ENCODE measurements at regions not wholly inside any gene's neighbourhood (a gene's known extent, or its start where the extent isn't known, plus 50 kb on each side); places are given as distances from the start of the nearest gene placed in this dataset.

- H3K4me1 ChIP-seq (ENCODE audit: control insufficient read depth in 1 of 2, insufficient read depth in 2 of 2, low read depth in 1 of 2, low read length in 1 of 2): peaks cover 7 to 11% of the 10 kb centered on the region in 2 experiments; a peak in 2 of 4 replicates
- no peak overlapping the region for H3K4me2 ChIP-seq
- TF ChIP-seq ZBTB33 (IDR thresholded peaks at IDR 0.05; ENCODE audit: borderline replicate concordance, low read depth) (no peak), SMC3 (IDR thresholded peaks at IDR 0.05; ENCODE audit: low read depth, low read length) (no peak), GABPA (IDR thresholded peaks at IDR 0.05; ENCODE audit: low read depth) (no peak), ELF1 (IDR thresholded peaks at IDR 0.05) (no peak)
- no peak overlapping the region for H3K27ac ChIP-seq (ENCODE audit: low read depth in 2 of 2, low read length in 1 of 2)
- POLR2A ChIA-PET: no interaction called here
- no peaks in the 10 kb centered on the region for H3F3A ChIP-seq (replicated peaks; ENCODE audit: insufficient read depth)
- H3K27me3 ChIP-seq (ENCODE audit: insufficient read depth): peaks cover 10% of the 10 kb centered on the region
- no peak overlapping the region for H3K9ac ChIP-seq
- no peak for DNase-seq
- H3K9me3 ChIP-seq: no peaks in the 10 kb centered on the region
- no peaks in the 10 kb centered on the region for H3K9me2 ChIP-seq
- no peak overlapping the region for H3K4me3 ChIP-seq (ENCODE audit: low read depth in 2 of 2, low read length in 1 of 2)
- CTCF ChIA-PET: no interaction called here
- H2AFZ ChIP-seq (ENCODE audit: low read depth): no peak overlapping the region
- no peaks in the 10 kb centered on the region for H4K20me1 ChIP-seq (ENCODE audit: insufficient read depth)
- no peaks in the 10 kb centered on the region for H3K79me2 ChIP-seq (ENCODE audit: insufficient read depth)
- no peaks in the 10 kb centered on the region for H3K36me3 ChIP-seq (replicated peaks in 1 of 2; ENCODE audit: control insufficient read depth in 1 of 2, insufficient read depth in 2 of 2, low read length in 1 of 2)
- 63% methylated on average over 6 of the region's 6 CpGs for WGBS (ENCODE audit: low lambda C conversion rate)
These were observed 159.3 kb downstream of the BCOR start for GRCh38 chrX:39938466-39938865.

GRCh38 chrX:39939678-39940077, 158.1 kb downstream of the BCOR start:
- Histone ChIP-seq H3K4me3 (ENCODE audit: low read depth in 2 of 2, low read length in 1 of 2) (no peak overlapping the region), H3K36me3 (replicated peaks in 1 of 2; ENCODE audit: control insufficient read depth in 1 of 2, insufficient read depth in 2 of 2, low read length in 1 of 2) (no peaks in the 10 kb centered on the region), H2AFZ (ENCODE audit: low read depth) (no peak overlapping the region), H4K20me1 (ENCODE audit: insufficient read depth) (no peaks in the 10 kb centered on the region), H3K9me2 (no peaks in the 10 kb centered on the region), H3K4me2 (no peak overlapping the region), H3K27me3 (ENCODE audit: insufficient read depth) (no peaks in the 10 kb centered on the region; the same call in 1 of the 2 replicates), H3K4me1 (ENCODE audit: control insufficient read depth in 1 of 2, insufficient read depth in 2 of 2, low read depth in 1 of 2, low read length in 1 of 2) (peaks cover 7 to 11% of the 10 kb centered on the region in 2 experiments; a peak in 2 of 4 replicates), H3F3A (replicated peaks; ENCODE audit: insufficient read depth) (no peaks in the 10 kb centered on the region), H3K79me2 (ENCODE audit: insufficient read depth) (no peaks in the 10 kb centered on the region), H3K9ac (no peak overlapping the region), H3K9me3 (no peaks in the 10 kb centered on the region), H3K27ac (ENCODE audit: low read depth in 2 of 2, low read length in 1 of 2) (no peak overlapping the region)
- ChIA-PET POLR2A (no interaction called here), CTCF (no interaction called here)
- no peak for DNase-seq
- no peak for TF ChIP-seq EZH2phosphoT487 (IDR thresholded peaks at IDR 0.05; ENCODE audit: borderline replicate concordance, low read depth)
- no peak for TF ChIP-seq PBX3 (IDR thresholded peaks at IDR 0.05)
- no peak for TF ChIP-seq JUND (IDR thresholded peaks at IDR 0.05)
- TF ChIP-seq TAF1 (IDR thresholded peaks at IDR 0.05; ENCODE audit: borderline replicate concordance, low read depth, low read length): no peak
- no peak for TF ChIP-seq FOXM1 (IDR thresholded peaks at IDR 0.05; ENCODE audit: low read depth)
- TF ChIP-seq IRF3 (IDR thresholded peaks at IDR 0.05; ENCODE audit: low read depth, low read length): no peak
- 40% methylated on average over 3 of the region's 3 CpGs for WGBS (ENCODE audit: low lambda C conversion rate)
